GM10248 (cell line): ENCODE measurements at regions not wholly inside any gene's neighbourhood (a gene's known extent, or its start where the extent isn't known, plus 50 kb on each side); places are given as distances from the start of the nearest gene placed in this dataset.

Experiments used
- CTCF ChIA-PET: fragments of 300-600 bp; sonication (Branson Sonifier 250); formaldehyde crosslinking; extraction: SDS; loops from one replicate; lab custom pipeline; 2021; ENCODE audit warnings: antibody characterized with exemption; lab: Yijun Ruan, JAX
- POLR2A ChIA-PET: fragments of 350-650 bp; sonication (Branson Sonifier 250); formaldehyde crosslinking; extraction: SDS; loops from one replicate; lab custom pipeline; 2020; ENCODE audit warnings: antibody characterized with exemption; lab: Yijun Ruan, JAX
- DNase-seq: peaks from one replicate; pipeline ENCODE4 v3.0.0; 2012; ENCODE audit errors: extremely low spot score
- CTCF ChIP-seq: IDR thresholded peaks from 2 replicates; pipeline ENCODE4 v1.5.1; 2012; ENCODE audit warnings: mild to moderate bottlenecking, low read depth; ENCODE audit errors: extremely low read depth, missing control alignments, control extremely low read depth

- POLR2A ChIA-PET: interaction anchor here (0.5 kb wide), 1 partner anchor 25 kb away, joined by 5 read pairs; no protein-coding TSS in a partner anchor
- CTCF ChIA-PET: interaction anchor here (1.0 kb wide), 1 partner anchor 10 kb away, joined by 3 read pairs; no protein-coding TSS in a partner anchor
- DNase-seq: no peak
- no peak for TF ChIP-seq CTCF
Observed at GRCh38 chr1:82921759-82922158, 1077.2 kb downstream of the TTLL7 start.

- no peak for TF ChIP-seq CTCF
- CTCF ChIA-PET: no interaction called here
- POLR2A ChIA-PET: no interaction called here
- no peak for DNase-seq
Observed at GRCh38 chr1:82920418-82921248, 1078.3 kb downstream of the TTLL7 start.

- TF ChIP-seq CTCF: no peak
- ChIA-PET POLR2A (no interaction called here), CTCF (no interaction called here)
- no peak for DNase-seq
Observed at GRCh38 chr1:82919837-82920236, 1079.1 kb downstream of the TTLL7 start.

GRCh38 chr1:82907313-82907712, 1091.6 kb downstream of the TTLL7 start:
- TF ChIP-seq CTCF: no peak
- ChIA-PET CTCF (no interaction called here), POLR2A (no interaction called here)
- DNase-seq: no peak

GRCh38 chr1:82903626-82904025, 1095.3 kb downstream of the TTLL7 start:
- CTCF ChIA-PET: no interaction called here
- POLR2A ChIA-PET: no interaction called here
- DNase-seq: no peak
- no peak for TF ChIP-seq CTCF

- POLR2A ChIA-PET: no interaction called here
- TF ChIP-seq CTCF: no peak
- no peak for DNase-seq
- CTCF ChIA-PET: interaction anchor here (1.3 to 2.0 kb wide), 2 partner anchors 8 to 13 kb away, joined by 5 to 6 read pairs; no protein-coding TSS in a partner anchor
Observed at GRCh38 chr1:82901561-82901960, 1097.4 kb downstream of the TTLL7 start.
